GM18519 (cell line): ENCODE measurements at regions not wholly inside any gene's neighbourhood (a gene's known extent, or its start where the extent isn't known, plus 50 kb on each side); places are given as distances from the start of the nearest gene placed in this dataset.
"Not testable (repeated sequence)": the region's sequence is repeated elsewhere in the genome, so short reads cannot be mapped to it uniquely, and the experiment has no call there.

ENCODE experiments used
- ATAC-seq: cut with Tn5 transposase; IDR thresholded peaks from one replicate; pipeline ENCODE4 v1.9.1; 2021; ENCODE audit warnings: mild to moderate bottlenecking, moderate library complexity; ENCODE audit not compliant: unreplicated experiment, low FRiP score

DNA sequence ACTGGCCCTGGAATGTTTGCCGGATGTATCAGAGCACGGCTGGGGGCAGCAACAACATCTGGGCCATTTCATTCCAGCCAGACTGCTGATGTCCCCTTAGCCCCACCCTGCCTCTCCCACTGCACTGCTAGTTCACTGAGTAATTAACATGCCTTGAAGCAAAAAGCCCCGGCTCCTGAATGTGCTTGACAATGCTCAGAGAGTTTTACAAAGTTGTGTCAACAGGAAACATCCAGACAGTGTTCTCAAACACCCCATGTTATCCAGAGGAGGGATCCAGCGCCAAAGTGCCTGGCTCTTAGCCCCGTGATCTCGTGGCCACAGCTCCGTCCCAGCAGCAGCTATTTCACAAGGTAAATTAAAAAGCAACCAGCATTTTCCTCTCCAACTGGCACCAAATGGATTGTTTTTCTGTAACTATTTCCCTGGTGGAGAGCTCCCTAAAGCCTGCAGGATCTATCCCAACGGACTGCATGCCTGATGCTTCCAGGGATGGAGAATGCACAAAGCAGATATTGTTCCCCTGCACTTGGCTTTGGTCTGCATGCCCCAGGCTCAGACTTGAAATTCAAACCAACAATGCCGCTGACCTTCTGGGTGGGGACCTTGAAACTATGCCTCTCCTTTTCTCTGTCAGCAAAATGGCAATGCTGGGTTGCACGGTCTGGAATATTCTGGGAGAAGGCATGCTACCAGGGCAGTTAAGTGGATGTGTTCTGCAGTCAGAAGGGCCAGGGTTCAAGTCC is 115.6 kb upstream of the CDH5 start:
- ATAC-seq: no peak

GRCh38 chr16:66247516-66248481 is 118.7 kb upstream of the CDH5 start:
- ATAC-seq: no peak

GRCh38 chr16:66245868-66246267 is 120.6 kb upstream of the CDH5 start:
- no peak for ATAC-seq

- no peak for ATAC-seq
Observed at GRCh38 chr16:66245072-66245471, 121.4 kb upstream of the CDH5 start.

DNA sequence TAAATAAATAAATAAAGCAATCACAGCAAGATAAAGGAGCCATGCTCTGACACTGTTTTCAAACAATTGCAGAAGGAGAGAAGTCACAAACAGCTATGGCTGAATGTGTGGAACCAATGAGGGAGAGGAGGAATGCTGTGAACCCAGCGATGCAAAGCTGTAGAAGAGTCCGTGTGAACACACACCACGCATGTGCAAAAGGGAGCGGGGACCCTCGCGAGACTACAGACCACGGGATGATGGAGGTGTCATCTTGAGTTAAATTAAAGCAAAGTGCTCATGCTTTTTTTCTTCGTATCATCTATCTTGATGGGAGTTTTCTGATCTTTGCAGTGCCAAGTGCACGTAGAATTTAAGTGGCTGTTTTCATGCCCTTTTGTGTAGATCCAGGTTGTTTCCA is 123.8 kb upstream of the CDH5 start:
- ATAC-seq: no peak

- not testable (repeated sequence) for ATAC-seq
Observed at GRCh38 chr16:66242206-66242605, 124.3 kb upstream of the CDH5 start.

DNA sequence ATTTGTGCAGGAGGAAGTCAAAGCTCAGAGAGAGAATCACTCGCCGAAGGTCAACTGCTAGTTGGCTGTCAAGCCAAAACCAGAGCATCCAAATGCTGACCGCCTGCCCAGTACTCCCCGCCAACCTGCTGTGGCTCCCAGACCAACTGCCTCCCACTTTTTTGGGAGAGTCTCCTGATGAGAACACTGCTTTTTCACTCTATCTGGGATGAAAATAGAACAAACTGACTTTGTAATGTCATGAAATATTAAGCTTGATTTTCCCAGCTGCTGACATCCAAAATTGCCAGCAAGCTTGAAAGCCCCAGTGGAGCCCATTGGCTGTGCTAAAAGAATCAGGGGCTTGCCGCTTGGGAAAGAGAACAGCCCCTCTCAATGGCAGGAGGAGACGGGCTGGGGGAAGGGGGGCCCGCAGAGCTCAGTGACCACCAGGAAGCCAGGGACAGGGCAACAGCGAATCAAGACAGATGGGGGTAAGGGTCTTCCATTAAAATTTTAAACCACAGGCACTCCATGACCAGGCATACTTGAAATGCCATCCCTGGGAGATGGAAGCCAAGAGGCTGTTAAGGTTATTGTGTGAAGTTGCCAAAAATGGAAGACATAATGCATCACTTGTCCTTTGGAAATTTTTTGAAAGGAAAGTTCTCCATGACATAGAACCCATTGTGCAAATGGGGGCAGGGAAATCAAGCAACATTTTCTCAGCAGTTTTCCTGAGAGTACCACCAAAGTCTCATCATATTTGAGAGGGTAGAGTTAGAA is 125.7 kb upstream of the CDH5 start:
- no peak for ATAC-seq

DNA sequence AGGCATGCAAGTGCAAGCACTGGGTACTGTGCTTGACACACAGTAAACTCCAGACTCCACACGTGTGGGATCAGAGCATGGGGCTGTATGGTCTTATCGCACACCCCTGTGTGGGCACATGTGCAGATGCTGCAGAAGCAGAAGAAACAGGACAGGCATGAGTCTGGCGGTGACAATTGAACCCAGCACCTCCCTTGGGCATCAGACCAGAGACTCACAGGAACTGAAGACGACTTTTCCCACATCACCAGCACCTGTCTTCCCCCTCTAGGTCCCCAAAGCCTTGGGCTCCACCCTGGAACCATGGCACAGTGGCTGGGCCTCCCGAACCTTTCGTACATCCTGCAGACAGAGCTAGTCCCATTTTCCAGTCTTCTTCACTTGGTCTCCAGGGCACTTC is 126.4 kb upstream of the CDH5 start:
- no peak for ATAC-seq

- no peak for ATAC-seq
Observed at GRCh38 chr16:66238696-66239095, 127.8 kb upstream of the CDH5 start.

DNA sequence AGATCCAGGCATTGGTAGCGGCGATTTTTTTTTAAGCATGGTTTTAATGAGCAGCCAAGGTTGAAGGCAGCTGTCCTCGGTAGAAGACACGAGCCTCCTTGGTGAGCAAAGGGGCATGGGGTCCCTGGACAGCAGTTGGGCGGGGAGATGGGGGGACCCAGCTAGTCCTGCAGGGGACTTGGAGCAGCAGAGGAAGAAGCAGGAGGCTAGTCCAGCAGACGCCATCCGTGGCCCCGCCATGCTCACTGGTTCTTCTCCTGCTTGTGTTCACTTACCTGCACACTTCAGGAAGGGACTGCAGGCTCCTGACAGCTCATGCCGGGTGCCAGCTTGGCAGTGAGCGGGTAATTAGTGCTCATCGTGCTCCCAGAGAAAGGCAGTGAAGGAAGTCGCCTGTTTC is 130.2 kb upstream of the CDH5 start:
- no peak for ATAC-seq

DNA sequence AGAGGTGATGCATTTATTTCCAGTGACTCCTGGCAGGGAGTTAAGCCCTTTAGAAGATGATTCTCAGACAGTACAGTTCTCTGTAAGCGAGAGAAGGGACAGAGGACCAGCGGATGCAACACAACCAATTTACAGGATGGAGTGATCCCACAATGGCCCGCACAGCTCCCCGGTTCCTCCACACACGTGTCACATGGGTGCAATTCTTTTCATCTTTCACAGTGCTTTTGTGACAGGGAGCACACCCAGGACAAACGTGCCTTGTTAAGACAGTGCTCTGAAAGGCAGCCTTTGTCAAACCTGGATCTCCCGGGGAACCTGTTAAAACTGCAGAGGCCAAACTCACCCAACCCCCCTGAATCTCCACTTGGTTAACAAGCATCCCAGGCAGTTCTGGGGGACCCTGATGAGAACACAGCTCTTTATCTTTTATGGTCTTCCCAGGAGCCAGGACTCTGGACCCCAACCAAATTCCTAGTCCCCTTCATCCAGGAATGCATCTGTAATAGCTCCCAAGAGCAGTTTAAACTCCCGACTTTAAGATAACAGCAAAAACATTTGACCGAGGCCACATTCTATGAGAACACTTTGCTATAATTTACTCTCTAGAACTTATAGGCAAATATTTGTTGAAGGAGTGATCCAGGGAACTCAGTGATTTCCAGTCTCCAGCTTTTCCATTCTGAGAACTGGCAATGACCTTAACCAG is 134.9 kb upstream of the CDH5 start:
- ATAC-seq: no peak

- no peak for ATAC-seq
Observed at GRCh38 chr16:66229651-66230050, 136.8 kb upstream of the CDH5 start.

- ATAC-seq: no peak
Observed at GRCh38 chr16:66228792-66229191, 137.7 kb upstream of the CDH5 start.

DNA sequence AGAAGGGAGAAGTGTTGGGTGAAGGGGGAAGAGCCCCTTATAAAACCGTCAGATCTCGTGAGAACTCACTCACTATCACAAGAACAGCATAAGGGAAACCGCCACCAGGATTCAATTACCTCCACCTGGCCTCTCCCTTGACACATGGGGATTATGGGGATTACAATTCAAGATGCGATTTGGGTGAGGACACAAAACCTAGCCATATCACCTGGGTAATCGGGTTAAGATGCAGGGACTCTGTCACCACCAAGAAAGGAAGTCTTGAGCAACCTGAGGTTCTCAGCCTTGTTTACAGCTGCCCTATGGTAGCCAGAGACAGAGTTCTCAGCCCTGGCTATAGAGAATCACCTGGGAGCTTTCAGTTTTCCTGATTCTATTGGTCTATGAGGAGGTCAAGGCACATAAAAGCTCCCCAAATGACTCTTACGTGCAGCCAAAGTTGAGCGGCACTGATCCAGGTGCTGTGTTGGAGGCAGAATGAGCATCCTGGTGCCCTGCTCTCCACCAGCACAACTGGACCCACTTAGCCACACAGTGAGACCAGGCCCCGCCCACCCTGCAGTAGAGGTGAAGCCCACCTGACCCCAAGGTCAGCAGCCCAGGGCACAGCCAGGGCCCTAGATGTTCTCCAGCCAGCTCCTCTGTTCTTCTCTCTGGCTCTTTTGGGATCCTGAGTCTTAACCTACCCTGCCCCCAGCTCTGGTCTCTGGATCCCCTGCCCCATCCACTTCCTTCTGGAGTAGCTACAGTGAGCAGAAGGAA is 138.5 kb upstream of the CDH5 start:
- no peak for ATAC-seq

- ATAC-seq: no peak
Observed at GRCh38 chr16:66226762-66227161, 139.7 kb upstream of the CDH5 start.

- no peak for ATAC-seq
Observed at GRCh38 chr16:66225696-66226095, 140.8 kb upstream of the CDH5 start.

GRCh38 chr16:66224626-66225025 is 141.9 kb upstream of the CDH5 start:
- no peak for ATAC-seq

DNA sequence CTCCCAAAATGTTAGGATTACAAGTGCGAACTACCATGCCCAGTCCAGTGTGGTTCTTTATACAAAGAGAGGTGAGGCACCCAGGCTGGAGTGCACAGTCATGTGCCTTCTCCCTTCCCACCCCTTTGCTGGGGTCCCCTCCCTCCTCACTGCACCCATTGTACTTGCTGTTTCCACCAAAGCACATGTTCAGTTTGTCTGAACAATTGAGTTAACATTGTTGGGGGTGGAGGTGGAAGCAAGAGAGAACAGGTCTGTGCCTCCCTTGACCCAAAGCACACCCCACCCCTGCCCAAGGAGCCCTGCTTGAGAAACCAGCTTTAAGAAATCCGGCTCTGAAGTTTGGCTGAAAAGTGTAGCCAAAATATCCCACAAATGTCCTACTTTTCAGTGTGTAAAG is 142.3 kb upstream of the CDH5 start:
- no peak for ATAC-seq

GRCh38 chr16:66223176-66223780 is 143.2 kb upstream of the CDH5 start:
- ATAC-seq: no peak
